ENCODE measurements at regions not wholly inside any gene's neighbourhood (a gene's known extent, or its start where the extent isn't known, plus 50 kb on each side); places are given as distances from the start of the nearest gene placed in this dataset.

DNA sequence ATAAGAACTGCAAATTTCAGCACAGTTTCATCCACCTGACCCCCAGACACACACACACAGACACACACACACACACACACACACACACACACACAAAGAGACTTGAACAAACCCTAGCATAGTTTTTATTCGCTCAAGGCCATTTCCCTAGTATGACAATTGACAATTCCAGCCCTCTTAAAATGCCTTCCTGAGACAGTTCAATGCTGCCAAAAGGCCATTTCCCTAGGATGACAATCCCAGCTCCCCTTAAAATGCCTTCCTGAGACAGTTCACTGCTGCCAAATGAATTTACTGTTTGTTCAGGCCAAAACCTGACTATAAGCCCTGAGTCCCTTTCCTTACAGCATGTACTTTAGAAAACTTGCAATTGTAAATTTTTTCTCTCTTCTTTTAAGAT, 259.5 kb upstream of the SLC7A11 start:
- Histone ChIP-seq H3K9me3 (peaks cover 0 to 20% (median 0%) of the 10 kb centered on the region in 3 donors), H3K4me3 (no peak overlapping the region), H3K36me3 (no peaks in the 10 kb centered on the region), H3K4me1 (no peaks in the 10 kb centered on the region), H3K27me3 (no peaks in the 10 kb centered on the region), H3K27ac (no peak overlapping the region)
- 76 to 83% methylated on average over 1 of the region's 1 CpG for WGBS, 2 donors
- intact Hi-C loops (cut with DNase I) = no loop called here
- TF ChIP-seq, protein P1, sequence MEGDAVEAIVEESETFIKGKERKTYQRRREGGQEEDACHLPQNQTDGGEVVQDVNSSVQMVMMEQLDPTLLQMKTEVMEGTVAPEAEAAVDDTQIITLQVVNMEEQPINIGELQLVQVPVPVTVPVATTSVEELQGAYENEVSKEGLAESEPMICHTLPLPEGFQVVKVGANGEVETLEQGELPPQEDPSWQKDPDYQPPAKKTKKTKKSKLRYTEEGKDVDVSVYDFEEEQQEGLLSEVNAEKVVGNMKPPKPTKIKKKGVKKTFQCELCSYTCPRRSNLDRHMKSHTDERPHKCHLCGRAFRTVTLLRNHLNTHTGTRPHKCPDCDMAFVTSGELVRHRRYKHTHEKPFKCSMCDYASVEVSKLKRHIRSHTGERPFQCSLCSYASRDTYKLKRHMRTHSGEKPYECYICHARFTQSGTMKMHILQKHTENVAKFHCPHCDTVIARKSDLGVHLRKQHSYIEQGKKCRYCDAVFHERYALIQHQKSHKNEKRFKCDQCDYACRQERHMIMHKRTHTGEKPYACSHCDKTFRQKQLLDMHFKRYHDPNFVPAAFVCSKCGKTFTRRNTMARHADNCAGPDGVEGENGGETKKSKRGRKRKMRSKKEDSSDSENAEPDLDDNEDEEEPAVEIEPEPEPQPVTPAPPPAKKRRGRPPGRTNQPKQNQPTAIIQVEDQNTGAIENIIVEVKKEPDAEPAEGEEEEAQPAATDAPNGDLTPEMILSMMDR (IDR thresholded peaks at IDR 0.05) = no peak
- no peak for TF ChIP-seq POLR2A (IDR thresholded peaks at IDR 0.05)
- no peak for DNase-seq

DNA sequence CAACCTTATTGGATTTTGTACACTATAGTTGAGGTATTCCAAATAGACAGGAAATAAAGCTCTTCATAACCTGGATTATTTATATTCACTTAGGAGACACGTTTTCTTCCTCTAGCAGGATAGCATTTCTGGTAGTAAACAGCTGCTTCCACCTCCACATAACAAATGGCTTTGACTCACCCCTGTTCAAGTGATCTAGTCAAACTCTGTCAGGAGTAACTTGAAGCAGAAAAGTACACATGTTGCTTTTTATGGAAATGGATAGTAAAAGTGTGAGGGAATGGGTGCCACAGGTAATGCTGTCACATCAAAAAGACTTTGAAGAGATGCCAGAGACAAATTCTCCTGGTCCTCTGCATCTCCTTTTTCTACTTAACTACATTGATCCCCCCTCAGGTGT, 258.7 kb upstream of the SLC7A11 start:
- H3K27me3 ChIP-seq = no peaks in the 10 kb centered on the region
- TF ChIP-seq, protein P1 (IDR thresholded peaks at IDR 0.05) = no peak
- no peak for TF ChIP-seq POLR2A (IDR thresholded peaks at IDR 0.05)
- intact Hi-C loops (cut with DNase I) = no loop called here
- no peak overlapping the region for H3K27ac ChIP-seq
- no peak overlapping the region for H3K4me3 ChIP-seq
- no peaks in the 10 kb centered on the region for H3K4me1 ChIP-seq
- WGBS, 2 donors = 69 to 79% methylated on average over 1 of the region's 1 CpG
- peaks cover 0 to 20% (median 0%) of the 10 kb centered on the region in 3 donors for H3K9me3 ChIP-seq
- no peaks in the 10 kb centered on the region for H3K36me3 ChIP-seq
- no peak for DNase-seq

DNA sequence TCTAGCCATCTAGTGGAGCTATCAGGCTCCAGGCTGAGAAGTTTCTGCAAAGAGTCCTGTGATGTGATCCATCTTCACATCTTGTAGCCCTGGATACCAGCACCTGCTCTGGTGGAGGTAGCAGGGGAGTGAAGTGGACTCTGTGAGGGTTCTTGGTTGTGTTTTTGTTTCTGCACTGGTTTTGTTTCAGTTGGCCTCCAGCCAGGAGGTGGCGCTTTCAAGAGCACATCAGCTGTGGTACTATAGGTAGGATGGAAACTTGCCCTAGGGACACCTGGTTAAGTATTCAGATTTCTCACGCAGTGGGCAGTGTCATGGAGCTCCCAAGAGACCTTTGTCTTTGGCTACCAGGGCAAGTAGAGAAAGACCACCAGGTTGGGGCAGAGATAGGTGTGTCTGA, 257.5 kb upstream of the SLC7A11 start:
- no peaks in the 10 kb centered on the region for H3K27me3 ChIP-seq
- H3K4me3 ChIP-seq = no peak overlapping the region
- DNase-seq = no peak
- no peak overlapping the region for H3K27ac ChIP-seq
- 100% methylated on average over 1 of the region's 2 CpGs; no CpG with 5 or more reads in 1 of the 2 donors for WGBS, 2 donors
- intact Hi-C loops (cut with DNase I) = no loop called here
- TF ChIP-seq POLR2A (IDR thresholded peaks at IDR 0.05) = no peak
- TF ChIP-seq, protein P1 (IDR thresholded peaks at IDR 0.05) = no peak
- H3K9me3 ChIP-seq = peaks cover 0 to 20% (median 0%) of the 10 kb centered on the region in 3 donors
- H3K36me3 ChIP-seq = no peaks in the 10 kb centered on the region
- H3K4me1 ChIP-seq = no peaks in the 10 kb centered on the region

DNA sequence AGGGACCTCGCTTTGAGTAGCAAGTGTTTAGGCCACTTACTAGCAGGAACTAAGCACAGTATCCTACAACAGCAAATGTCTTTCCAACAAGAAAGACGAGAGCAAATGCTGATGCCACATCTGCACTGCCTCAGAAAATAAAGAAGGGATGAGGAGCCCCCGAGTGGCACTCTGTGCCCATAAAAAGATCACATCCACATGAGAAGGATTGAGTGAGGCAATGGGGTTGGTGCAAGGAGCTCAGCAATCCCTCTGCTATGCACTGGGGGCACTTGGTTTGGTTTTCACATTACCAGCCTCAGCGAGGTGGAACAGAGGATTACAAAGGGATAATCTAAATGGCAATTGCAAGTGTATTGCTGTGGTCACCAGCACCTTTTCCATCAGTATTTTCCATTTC, 252.8 kb upstream of the SLC7A11 start:
- WGBS, 2 donors = 41 to 56% methylated on average over 4 of the region's 4 CpGs
- Histone ChIP-seq H3K36me3 (no peaks in the 10 kb centered on the region), H3K9me3 (peaks cover 0 to 8% (median 0%) of the 10 kb centered on the region in 3 donors), H3K4me3 (no peak overlapping the region), H3K27me3 (no peaks in the 10 kb centered on the region), H3K27ac (no peak overlapping the region), H3K4me1 (no peaks in the 10 kb centered on the region)
- DNase-seq = no peak
- intact Hi-C loops (cut with DNase I) = no loop called here
- TF ChIP-seq, protein P1 (IDR thresholded peaks at IDR 0.05) = no peak
- TF ChIP-seq POLR2A (IDR thresholded peaks at IDR 0.05) = no peak

DNA sequence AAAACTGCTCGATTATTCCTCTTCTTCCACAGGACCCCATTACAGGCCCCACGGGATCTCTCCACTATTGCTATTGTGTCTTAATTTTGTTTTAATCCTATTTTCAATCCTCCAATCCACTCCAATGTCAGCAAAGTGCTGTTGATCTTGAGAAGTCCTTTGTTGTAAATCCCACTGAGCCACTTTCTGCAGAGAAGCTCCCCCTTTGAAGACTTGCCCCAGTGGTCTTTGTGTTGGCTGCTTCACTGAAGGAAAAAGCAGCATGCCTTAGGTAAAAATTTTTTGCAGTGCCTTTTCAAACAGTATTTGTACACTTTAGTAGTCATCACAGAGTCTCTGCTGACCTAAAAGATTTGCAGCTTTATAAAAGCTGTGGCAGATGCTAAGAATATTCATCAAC, 252.0 kb upstream of the SLC7A11 start:
- Histone ChIP-seq H3K36me3 (no peaks in the 10 kb centered on the region), H3K27me3 (no peaks in the 10 kb centered on the region), H3K9me3 (peaks cover 0 to under 1% (median 0%) of the 10 kb centered on the region in 3 donors), H3K27ac (no peak overlapping the region), H3K4me1 (no peaks in the 10 kb centered on the region), H3K4me3 (no peak overlapping the region)
- 60 to 66% methylated on average over 2 of the region's 2 CpGs for WGBS, 2 donors
- intact Hi-C loops (cut with DNase I) = no loop called here
- TF ChIP-seq, protein P1 (IDR thresholded peaks at IDR 0.05) = no peak
- TF ChIP-seq POLR2A (IDR thresholded peaks at IDR 0.05) = no peak
- DNase-seq = no peak

All from esophagus squamous epithelium (tissue), 5 donors.